ENCODE measurements at regions not wholly inside any gene's neighbourhood (a gene's known extent, or its start where the extent isn't known, plus 50 kb on each side); places are given as distances from the start of the nearest gene placed in this dataset.

DNA sequence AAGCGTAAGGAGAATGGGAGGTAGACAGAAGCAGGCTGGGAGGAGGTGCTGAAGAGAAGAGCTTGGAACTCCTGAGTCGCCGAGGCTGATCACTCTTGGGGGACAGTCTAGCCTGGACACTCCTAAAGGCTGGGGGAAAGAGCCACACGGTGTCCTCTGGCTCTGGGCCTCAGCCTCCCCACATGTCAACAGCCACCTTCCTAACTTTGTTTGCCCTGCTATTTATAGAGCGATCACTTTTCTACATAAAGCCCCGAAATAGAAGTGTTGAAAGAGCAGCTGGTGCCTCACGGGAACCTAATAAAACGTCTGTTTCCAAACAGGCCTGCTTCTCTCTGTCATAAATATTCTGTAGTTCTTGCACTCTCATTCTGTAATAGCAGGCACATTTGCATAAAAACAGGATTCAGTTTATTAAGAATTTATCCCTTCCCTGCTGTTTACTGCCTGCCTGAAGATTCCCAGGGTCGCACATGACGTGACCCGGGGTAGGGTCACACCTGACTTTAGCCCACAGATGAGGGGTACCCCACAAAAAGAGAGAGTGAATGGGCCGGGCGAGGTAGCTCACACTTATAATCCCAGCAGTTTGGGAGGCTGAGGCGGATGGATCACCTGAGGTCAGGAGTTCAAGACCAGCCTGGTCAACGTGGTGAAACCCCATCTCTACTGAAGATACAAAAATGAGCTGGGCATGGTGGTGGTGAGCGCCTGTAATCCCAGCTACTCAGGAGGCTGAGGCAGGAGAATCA, 212.5 kb downstream of the TOMM20 start:
- DNase-seq, result peak; percentile 44

GRCh38 chr1:234914606-234915290, 213.9 kb downstream of the TOMM20 start:
- DNase-seq, result no peak

- no peak for DNase-seq
These were observed 214.9 kb downstream of the TOMM20 start for GRCh38 chr1:234913771-234914170.

DNA sequence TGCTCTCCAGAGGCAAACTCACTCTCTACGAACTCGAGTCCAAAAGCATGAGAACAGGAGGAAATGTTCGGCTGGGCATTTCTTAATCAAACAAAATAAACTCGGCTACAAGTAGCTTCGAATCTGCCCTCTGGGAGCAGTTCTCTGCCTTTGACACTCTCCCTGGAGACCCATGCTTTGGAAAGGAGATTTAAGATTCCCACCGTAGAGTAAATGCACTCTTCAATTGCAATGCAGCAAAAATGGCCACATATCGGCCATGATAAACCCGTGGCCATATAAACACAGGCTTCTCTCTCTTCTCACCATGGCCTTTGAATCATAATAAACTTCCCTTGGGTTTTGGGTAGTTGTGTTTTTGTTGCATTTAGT, 215.4 kb downstream of the TOMM20 start:
- no peak for DNase-seq

GRCh38 chr1:234912548-234913277, 215.9 kb downstream of the TOMM20 start:
- DNase-seq, result no peak

DNA sequence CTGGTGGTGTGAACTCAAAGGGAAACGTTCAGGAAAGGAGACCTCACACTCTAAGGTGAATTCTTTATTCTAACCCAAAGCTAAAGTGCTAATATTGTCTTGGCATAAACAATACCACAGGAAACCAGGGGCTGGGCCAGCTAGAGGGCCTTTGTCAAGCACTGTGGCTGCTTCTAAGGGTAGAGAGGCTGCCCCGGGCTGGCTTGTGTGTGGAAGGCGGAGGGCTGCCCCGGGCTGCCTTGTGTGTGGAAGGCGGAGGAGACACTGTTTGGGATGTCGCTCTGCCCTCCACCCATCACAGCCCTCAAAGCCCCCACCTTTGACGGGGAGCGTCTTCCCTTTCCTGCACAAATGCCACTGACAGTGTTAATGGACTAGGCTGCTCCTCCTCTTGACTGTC, 216.8 kb downstream of the TOMM20 start:
- peak; percentile 26 for DNase-seq

DNA sequence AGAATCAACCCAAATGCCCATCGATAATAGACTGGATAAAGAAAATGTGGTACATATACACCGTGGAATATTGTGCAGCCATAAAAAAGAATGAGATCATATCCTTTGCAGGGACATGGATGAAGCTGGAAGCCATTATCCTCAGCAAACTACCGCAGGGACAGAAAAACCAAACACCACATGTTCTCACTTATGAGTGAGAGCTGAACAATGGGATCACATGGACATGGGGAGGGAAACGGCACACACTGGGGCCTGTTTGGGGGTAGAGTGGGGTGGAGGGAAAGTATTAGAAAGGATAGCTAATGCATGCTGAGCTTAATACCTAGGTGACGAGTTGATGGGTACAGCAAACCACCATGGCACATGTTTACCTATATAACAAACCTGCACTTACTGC, 217.5 kb downstream of the TOMM20 start:
- peak; percentile 56 for DNase-seq

DNA sequence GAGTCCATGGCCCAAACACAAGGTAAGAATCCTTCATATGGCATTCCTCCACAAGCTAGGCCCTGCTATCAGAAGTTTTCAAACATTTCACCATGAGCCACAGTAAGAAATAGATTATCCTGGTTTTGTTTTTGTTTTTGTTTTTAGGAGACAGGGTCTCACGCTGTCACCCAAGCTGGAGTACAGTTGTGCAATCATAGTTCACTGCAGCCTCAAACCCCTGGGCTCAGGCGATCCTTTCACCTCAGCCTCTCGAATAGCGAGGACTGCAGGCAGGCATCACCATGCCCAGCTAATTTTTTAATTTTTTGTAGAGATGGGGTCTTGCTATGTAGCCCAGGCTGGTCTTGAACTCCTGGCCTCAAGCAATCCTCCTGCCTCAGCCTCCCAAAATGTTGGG, 218.8 kb downstream of the TOMM20 start:
- no peak for DNase-seq

DNA sequence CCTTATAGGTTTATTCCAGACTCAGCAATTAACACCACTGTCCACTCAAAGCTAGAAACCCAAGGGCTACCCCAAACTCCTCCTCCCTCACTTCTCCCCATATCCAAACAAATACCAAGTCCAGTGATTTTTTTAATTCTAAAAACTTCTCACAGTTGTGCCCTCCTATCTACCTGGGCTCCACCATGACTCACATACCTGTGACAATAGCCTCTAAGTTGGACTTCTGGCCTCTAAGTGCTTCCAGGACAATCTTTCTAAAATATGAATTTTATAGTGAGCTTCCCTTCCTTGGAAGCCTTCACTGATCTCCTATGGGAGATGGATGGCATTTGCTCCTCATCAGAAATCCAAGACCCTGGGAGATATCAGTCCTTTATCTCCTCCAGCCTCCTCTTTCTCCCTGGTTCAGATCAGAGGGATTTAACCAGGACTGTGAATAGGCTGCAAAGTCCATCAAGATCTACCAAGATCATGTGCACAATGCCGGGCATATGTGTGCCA, 219.3 kb downstream of the TOMM20 start:
- no peak for DNase-seq

- DNase-seq, result no peak
These were observed 220.1 kb downstream of the TOMM20 start for GRCh38 chr1:234908571-234908970.

DNA sequence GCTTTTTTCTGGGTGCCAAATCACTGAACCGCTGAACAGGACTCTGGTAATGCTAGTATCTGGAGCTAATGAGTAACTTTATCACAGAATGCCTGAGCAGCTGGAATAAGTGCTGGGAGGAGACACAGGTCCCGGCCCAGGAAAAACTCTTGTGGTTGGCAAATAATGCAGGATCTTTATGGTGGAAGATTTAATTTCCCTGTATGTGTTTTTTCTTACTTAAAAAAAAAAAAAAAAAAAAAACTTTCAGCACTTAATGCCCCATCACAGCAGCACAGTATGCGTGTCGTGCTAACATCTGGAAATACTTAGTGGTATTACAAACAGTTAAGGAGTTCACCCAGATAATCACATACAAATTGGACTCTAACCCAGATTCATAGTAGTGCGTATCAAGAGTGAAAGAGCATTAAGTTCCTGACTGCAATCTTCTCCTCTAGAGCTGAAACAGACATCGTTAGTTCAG, 220.7 kb downstream of the TOMM20 start:
- DNase-seq, result no peak

DNA sequence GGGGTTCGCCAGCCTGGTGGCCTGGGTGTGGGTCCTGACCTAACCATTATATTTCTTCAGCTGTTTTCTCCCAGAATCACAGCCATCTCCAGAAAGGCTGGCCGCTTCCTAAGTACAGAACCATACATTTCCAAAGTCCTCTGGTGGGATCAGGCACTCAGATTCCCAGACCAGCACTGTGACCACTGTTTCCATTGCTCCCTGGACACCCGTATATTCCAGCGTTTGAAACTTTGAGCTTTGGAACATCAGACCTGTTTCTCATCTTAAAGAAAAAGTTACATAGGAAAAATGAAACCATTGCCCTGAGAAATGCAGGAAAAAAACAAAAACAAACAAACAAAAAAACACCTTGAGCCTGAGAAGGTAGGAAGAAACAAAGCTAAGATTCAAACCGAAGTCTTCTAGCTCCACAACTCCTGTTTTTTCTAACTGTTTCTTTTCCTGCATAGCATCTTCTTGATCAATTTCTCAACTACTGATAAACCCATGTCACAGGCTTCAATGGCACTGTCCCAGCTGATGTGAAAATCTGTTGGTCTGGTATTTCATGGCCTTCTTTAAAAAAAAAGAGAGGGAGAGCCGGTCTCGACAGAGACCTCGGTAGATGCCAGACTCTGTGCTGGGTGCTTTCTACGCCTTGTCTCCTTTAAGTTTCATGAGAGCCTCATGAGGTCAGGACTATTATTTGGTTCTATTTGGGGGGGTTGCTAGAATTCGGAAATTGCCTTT, 221.3 kb downstream of the TOMM20 start:
- no peak for DNase-seq

GRCh38 chr1:234906654-234907053, 222.0 kb downstream of the TOMM20 start:
- DNase-seq, result no peak

GRCh38 chr1:234902774-234903547, 225.7 kb downstream of the TOMM20 start:
- DNase-seq, result no peak

DNA sequence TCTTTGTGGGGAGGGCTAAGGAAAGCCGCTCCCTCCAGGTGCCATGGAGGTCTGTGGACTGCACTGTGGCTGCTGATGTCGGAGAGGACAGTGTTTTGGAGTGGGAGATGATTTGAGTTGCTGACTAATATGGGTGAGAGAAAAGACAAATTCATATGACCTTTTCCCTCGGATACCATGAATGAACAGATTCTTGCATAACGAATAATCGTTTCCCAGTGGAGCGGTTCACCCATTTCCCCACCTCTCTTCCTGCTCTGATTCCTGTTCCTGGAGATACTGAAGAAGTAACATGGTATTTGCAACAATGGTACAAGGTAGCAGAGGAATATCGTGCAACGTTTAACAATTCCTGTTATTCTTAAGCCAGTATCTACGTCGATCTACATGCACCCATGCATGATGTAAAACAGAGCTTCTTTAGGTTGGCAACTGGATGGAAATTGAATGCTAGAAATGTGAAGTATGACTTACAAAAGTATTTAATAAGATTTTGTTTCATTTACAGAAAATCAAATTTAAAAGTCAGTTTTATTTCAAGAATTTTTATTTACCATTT, 227.1 kb downstream of the TOMM20 start:
- DNase-seq, result no peak

DNA sequence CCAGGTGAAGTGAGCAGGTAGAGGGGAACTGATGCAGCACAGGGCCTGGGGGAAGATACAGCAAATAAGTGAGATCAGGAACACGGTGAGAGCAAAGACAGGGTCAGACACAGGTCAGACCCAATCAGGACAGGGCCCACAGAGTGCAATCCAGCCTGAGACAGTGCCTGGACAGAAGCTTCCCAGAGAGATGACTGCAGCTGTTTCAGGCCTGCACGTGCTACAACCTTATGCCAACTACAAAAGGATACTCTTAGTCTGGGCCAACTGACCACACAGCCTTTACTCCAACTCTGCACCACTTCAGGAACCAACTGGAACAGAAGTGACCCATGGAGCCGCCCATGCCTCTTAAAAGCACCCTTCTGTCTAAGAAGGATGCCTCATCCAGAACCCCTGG, 228.0 kb downstream of the TOMM20 start:
- DNase-seq, result no peak

DNA sequence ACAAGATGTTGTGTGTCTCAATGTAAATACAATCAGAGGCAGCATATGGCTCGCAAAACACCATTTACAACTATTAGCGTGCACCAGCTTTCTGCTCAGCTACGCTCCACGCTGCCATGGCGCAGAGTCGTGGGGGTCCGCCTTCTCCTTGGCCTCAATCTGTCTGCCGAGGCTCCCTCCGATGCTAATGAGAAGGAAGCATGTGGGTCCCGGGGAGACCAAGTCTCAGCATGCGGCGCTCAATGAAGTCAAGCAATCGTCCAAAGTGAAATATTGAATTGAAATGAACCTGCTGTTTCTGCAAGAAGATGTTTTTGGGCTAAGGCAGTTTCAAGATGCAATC, 228.9 kb downstream of the TOMM20 start:
- DNase-seq, result no peak

DNA sequence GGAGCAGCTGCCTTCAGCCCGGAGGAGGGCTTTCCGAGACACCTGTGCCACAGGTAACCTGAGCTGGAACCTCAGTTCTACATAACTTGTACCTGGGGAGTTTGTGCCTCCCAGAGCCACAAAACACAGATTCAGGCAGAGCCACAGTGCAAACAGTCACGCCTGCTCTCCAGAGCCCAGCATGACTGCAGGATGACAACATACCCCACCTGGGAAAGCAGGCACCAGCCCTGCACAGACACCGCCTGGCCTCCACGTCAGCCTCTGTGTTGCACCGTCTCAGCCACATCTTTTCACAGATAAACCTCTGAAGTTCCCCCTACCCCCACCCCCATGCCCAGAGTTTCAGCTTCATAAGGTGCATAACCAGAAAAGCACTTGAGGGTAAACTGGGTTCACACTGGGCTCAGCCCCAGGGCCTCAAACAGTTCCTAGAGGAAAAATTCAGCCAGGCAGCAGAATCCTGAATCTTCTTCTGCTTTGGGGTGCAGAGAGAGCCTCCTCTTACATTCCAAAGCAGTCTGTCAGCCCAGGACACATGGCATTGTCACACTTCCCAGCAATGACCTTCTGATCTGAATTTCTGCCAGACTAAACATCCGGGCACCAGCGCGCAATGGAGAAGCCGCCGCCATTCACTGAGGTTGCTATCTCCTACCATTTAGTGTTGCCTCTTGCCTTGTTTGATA, 229.5 kb downstream of the TOMM20 start:
- peak; percentile 94 for DNase-seq

DNA sequence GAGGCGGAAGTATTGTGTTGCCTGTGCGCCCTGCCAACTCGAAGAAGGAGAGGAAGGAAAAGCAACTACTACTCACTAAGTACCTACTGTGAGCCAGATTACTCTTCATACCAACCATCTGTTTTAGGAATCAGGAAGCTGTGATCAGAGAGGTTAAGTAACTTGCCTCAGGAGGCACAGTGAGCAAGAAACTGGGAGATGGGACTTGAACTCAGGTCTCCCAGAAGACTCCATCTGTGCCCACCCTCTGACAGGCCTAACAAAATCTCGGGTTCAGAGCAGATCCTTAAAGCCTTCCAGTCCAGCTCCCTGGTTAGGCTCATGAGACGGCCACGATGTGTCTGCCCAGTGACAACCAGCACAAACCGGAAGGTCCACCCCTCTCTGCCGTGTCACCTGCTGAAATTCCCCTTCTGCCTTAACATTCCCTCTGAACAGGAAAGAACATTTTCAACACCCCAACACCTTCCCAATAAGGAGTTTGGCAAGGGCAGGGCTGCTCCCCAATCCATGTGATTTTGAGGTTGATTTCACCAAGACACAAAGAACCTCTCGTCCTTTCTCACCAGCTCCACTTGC, 230.1 kb downstream of the TOMM20 start:
- DNase-seq, result no peak

DNA sequence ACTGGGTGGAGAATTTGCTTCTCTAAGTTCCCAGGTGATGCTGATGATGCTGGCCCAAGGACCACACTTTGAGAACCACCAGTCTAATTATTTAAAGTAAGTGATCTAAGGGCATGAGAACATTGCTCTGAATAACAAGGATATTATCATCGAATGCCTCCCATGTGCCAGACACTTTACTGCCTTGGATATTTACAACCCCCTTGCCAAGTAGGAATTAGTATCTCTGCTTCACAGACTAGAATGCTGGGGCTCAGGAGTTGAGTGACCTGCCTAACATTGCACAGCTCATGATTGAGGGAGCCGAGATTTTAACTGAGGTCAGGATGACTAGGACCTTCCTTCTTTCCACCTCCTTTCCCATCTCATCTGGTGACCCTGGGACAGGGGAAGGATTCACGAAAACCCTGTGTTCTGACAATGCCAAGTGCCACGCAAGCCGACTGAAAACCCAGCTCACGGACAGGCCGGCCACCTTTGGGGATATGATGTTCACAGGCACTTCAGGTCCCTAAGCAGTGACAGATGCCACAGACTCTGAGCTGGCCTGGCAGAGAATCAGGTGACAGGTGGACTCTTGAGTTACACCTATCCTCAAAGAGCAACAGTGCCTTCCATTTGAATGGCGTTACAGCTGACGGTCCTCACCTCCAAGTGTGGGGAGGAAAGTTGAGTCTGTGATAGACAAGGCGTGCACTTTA, 230.7 kb downstream of the TOMM20 start:
- no peak for DNase-seq

Measured in NCI-H69 (cell line).